Gastrocnemius medialis (tissue), 4 donors: ENCODE measurements at regions not wholly inside any gene's neighbourhood (a gene's known extent, or its start where the extent isn't known, plus 50 kb on each side); places are given as distances from the start of the nearest gene placed in this dataset.

Experiments
- CTCF ChIP-seq, 5 experiments: fragments of 450-650 bp in 3 of 5; fragments of 200-600 bp in 2 of 5; sonication (generic) in 2 of 5; IDR thresholded peaks in 4 of 5; conservative IDR thresholded peaks in 1 of 5; 1 replicate in 4 of 5; 2 replicates in 1 of 5; pipeline ENCODE4 v1.5.1; 2016 to 2019; ENCODE audit warnings: antibody characterized with exemption in 5 of 5, mild to moderate bottlenecking in 3 of 5, moderate library complexity in 3 of 5
- POLR2A ChIP-seq, 2 donors: fragments of 450-650 bp; IDR thresholded peaks; one replicate each; pipeline ENCODE4 v1.6.1; 2017; ENCODE audit warnings: antibody characterized with exemption in 2 of 2, mild to moderate bottlenecking in 2 of 2, moderate library complexity in 2 of 2

GRCh38 chr13:70235565-70235964 is 127.3 kb upstream of the KLHL1 start:
- TF ChIP-seq POLR2A (IDR thresholded peaks at IDR 0.05) (no peak), CTCF (IDR thresholded peaks at IDR 0.05 in 4 of 5, conservative IDR thresholded peaks at IDR 0.05 in 1 of 5) (no peak)
